ENCODE measurements at regions not wholly inside any gene's neighbourhood (a gene's known extent, or its start where the extent isn't known, plus 50 kb on each side); places are given as distances from the start of the nearest gene placed in this dataset.

DNA sequence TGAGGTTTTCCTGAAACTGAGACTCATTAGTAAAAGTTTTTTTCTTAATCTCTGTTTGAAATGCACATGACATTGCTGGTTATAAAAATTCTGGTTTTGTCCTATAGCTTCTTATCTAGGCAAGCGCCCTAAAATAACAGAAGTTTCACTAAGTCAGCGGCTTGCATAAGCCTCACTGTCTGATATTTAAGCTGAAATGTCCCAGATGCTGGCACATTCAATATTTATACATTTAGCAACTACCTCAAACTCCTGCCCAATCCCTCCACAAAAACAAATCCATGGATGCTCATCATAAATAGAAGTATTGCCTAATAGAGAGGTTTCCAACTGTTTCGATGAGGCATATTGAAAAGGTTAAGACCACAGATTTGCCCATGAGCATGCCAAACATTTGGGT is 83.1 kb upstream of the EGR2 start:
- Mint-ChIP-seq H3K27me3 (peaks cover 4% of the 10 kb centered on the region), H3K36me3 (no peaks in the 10 kb centered on the region), H3K4me3 (no peak overlapping the region), H3K4me1 (no peaks in the 10 kb centered on the region), H3K27ac (no peak overlapping the region), H3K9me3 (no peaks in the 10 kb centered on the region)
- CTCF ChIA-PET: no interaction called here
- no peak for DNase-seq

DNA sequence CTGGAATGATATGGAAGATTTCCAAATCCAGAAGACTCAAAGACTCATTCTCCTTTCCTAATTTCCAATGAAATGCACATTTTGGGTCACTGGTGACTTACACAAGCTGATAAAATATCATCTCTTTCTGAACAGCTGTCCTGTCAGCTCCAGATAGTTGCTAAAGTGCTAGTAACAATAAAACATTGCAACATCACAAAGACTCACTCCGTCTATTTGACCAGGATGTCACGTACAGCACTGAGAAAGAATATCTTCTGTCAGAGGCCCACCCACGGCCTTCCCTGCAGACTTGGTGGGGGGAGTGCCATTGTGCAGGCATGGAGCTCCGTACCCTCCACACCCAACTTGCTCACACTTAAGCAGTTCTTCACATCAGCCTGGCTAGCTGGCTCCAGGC is 78.9 kb upstream of the EGR2 start:
- H3K36me3 Mint-ChIP-seq: no peaks in the 10 kb centered on the region
- no peaks in the 10 kb centered on the region for H3K9me3 Mint-ChIP-seq
- DNase-seq: no peak
- no peak overlapping the region for H3K27ac Mint-ChIP-seq
- peaks cover 4% of the 10 kb centered on the region for H3K27me3 Mint-ChIP-seq
- CTCF ChIA-PET: interaction anchor here (0.8 kb wide), 1 partner anchor 284 kb away, joined by 4 read pairs; no protein-coding TSS in a partner anchor
- no peak overlapping the region for H3K4me3 Mint-ChIP-seq
- no peaks in the 10 kb centered on the region for H3K4me1 Mint-ChIP-seq

DNA sequence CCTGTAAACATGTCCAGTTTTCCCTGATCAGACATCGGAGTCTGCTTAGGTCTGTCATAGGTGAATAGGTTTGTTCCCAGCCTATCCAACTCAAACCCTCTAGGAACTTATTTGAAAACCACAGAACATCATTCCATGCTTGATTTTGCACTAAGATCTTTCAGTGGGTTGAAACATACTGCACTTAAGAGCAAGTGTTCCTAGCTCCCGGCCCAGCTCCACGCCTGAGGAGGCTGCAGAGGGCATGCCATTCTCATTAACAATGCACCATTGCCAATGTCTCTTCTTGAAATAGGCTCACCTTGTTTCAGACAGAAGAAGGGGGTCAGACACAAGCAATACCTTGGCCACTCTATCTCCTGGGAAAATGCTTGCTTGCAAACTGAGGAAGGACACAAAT is 78.0 kb upstream of the EGR2 start:
- H3K27me3 Mint-ChIP-seq: peaks cover 10% of the 10 kb centered on the region
- H3K36me3 Mint-ChIP-seq: no peaks in the 10 kb centered on the region
- H3K27ac Mint-ChIP-seq: no peak overlapping the region
- H3K9me3 Mint-ChIP-seq: no peaks in the 10 kb centered on the region
- CTCF ChIA-PET: no interaction called here
- no peak overlapping the region for H3K4me3 Mint-ChIP-seq
- no peaks in the 10 kb centered on the region for H3K4me1 Mint-ChIP-seq
- DNase-seq: no peak

DNA sequence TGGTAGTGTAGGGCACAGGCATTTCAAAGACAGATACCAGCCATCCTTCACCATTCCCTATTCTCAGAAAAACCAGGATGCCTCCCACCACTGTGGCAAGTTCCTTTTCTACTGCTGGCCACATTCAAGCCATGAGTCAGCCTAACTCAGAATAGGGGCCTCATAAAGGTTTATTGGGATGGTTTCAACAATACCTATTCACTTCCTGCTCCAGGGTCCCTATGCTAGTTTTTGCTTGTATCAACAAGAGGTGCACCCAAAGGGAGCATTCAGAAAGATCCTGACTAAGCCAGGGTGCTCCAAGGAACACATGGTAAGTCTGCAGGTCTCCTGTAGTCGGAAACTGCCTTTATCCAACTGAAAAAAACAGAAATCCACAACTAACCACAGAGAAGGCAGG is 76.9 kb upstream of the EGR2 start:
- no peaks in the 10 kb centered on the region for H3K36me3 Mint-ChIP-seq
- peaks cover 10% of the 10 kb centered on the region for H3K27me3 Mint-ChIP-seq
- no peaks in the 10 kb centered on the region for H3K4me1 Mint-ChIP-seq
- no peak overlapping the region for H3K27ac Mint-ChIP-seq
- CTCF ChIA-PET: no interaction called here
- no peak overlapping the region for H3K4me3 Mint-ChIP-seq
- no peaks in the 10 kb centered on the region for H3K9me3 Mint-ChIP-seq
- DNase-seq: no peak

DNA sequence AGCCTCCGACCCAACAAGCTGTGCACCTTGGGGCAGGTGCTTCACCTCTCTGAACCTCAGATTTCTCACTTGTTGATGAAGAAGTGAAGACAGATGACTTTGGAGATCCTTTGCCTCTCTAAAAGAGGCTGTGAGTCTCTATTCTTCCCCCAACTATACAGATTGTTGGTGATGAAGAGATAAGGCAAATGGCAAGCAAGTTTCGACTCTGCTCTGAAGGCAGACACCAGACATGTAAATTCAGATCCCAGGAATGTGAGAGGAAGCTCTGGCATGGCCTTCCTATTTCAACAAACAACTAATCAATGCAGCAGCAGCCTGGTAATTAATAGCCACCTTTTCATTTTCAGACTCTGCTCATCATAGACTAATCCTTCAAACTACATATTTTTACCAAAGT is 74.2 kb upstream of the EGR2 start:
- no peaks in the 10 kb centered on the region for H3K9me3 Mint-ChIP-seq
- H3K4me1 Mint-ChIP-seq: no peaks in the 10 kb centered on the region
- H3K36me3 Mint-ChIP-seq: no peaks in the 10 kb centered on the region
- CTCF ChIA-PET: no interaction called here
- no peak overlapping the region for H3K27ac Mint-ChIP-seq
- DNase-seq: no peak
- H3K27me3 Mint-ChIP-seq: peaks cover 15% of the 10 kb centered on the region
- no peak overlapping the region for H3K4me3 Mint-ChIP-seq

DNA sequence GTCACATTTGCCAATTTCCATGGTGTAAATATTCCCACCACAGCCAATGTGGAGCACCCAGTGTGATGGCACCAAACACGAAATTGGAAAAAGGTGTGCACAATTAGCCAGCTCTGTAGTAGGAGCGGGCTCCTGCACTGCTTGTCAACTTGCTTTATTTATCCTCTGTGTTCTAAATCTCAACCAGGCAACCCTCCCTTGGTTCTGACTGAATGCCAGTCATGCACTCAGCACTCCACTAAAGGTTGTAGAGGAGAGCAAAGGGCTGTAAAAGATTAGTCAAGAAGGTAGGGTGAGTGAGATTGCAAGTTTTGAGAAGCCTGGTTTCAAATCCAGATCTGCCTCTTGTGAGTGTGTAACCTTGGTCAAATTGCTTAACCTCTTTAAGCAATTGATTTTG is 71.5 kb upstream of the EGR2 start:
- no peak overlapping the region for H3K27ac Mint-ChIP-seq
- peaks cover 27% of the 10 kb centered on the region for H3K27me3 Mint-ChIP-seq
- no peaks in the 10 kb centered on the region for H3K36me3 Mint-ChIP-seq
- CTCF ChIA-PET: no interaction called here
- H3K4me3 Mint-ChIP-seq: no peak overlapping the region
- no peak for DNase-seq
- no peaks in the 10 kb centered on the region for H3K9me3 Mint-ChIP-seq
- H3K4me1 Mint-ChIP-seq: no peaks in the 10 kb centered on the region

DNA sequence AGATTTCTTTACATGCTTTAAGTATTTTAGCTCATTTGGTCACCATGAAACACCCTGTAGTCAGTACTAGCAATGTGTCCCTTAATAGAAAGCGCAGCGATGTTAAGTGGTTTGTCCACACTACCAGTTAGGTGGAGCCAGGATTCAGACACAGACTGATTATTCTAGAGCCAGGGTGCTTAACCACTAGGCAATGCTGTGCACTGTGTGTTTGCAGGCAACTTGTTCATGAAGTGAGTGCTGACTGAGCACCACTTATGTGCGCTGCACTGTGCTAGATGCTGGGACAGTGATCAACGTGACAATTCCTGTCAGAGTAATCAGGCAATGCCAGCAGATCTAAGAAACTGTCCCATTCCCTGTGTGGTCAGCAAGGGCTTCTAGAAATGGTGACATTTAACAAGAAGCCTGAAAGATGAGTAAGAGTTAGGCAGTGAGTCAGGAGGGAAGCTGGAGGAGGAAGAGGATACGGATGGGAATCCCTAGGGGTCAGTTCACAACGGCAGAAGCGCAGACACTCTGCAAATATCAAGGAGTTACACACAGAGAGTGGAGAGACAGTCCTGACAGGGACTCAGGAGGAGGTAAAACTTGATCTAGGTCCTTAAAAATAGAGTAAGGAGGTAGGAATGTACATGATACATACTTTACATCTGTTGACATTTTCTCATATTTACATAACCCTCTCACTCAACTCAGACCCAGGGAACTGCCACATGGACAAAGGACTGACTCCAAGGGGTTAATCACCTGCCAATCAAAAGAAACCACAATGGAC is 69.7 kb upstream of the EGR2 start:
- CTCF ChIA-PET: no interaction called here
- H3K27me3 Mint-ChIP-seq: peaks cover 26% of the 10 kb centered on the region
- no peaks in the 10 kb centered on the region for H3K4me1 Mint-ChIP-seq
- DNase-seq: no peak
- no peak overlapping the region for H3K27ac Mint-ChIP-seq
- H3K4me3 Mint-ChIP-seq: no peak overlapping the region
- no peaks in the 10 kb centered on the region for H3K36me3 Mint-ChIP-seq
- no peaks in the 10 kb centered on the region for H3K9me3 Mint-ChIP-seq

DNA sequence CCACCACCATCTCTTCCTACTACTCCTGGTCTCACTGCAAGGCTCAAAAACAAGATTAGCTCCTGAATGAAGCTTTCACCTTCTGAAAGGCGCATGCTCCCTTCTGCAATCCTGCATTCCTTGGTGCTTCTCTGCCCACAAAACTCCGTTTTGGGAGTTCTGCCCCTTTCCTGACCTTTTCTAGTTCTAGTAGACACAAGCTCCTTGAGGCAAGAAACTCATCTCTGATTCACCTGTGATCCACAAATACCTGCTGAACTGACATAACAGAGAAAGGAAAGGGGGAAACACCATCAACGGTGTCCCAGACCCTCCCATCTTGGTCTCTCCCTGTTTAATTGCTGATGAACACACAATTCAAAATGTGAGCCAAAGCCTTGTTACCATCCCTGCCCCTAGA is 64.0 kb upstream of the EGR2 start:
- no peaks in the 10 kb centered on the region for H3K9me3 Mint-ChIP-seq
- peaks cover 37% of the 10 kb centered on the region for H3K27me3 Mint-ChIP-seq
- H3K4me3 Mint-ChIP-seq: no peak overlapping the region
- no peaks in the 10 kb centered on the region for H3K4me1 Mint-ChIP-seq
- H3K27ac Mint-ChIP-seq: no peak overlapping the region
- no peaks in the 10 kb centered on the region for H3K36me3 Mint-ChIP-seq
- CTCF ChIA-PET: interaction anchor here (0.5 kb wide), 1 partner anchor 243 kb away, joined by 4 read pairs; no protein-coding TSS in a partner anchor
- DNase-seq: no peak

DNA sequence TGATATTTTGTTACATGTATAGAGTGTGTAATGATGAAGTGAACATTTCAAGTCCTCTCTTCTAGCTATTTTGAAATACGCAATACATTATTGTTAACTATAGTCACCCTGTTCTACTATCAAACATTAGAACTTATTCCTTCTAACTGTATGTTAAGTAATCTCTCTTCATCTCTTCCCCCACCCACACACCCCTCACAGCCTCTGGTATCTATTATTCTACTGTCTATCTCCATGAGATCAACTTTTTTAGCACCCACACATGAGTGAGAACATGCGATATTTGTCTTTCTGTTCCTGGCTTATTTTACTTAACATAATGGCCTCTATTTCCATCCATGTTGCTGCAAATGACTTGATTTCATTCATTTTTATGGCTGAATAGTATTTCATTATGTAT is 57.7 kb upstream of the EGR2 start:
- CTCF ChIA-PET: no interaction called here
- H3K27me3 Mint-ChIP-seq: peaks cover 12% of the 10 kb centered on the region
- no peak overlapping the region for H3K4me3 Mint-ChIP-seq
- no peak overlapping the region for H3K27ac Mint-ChIP-seq
- DNase-seq: no peak
- H3K36me3 Mint-ChIP-seq: no peaks in the 10 kb centered on the region
- H3K4me1 Mint-ChIP-seq: no peaks in the 10 kb centered on the region
- no peaks in the 10 kb centered on the region for H3K9me3 Mint-ChIP-seq

DNA sequence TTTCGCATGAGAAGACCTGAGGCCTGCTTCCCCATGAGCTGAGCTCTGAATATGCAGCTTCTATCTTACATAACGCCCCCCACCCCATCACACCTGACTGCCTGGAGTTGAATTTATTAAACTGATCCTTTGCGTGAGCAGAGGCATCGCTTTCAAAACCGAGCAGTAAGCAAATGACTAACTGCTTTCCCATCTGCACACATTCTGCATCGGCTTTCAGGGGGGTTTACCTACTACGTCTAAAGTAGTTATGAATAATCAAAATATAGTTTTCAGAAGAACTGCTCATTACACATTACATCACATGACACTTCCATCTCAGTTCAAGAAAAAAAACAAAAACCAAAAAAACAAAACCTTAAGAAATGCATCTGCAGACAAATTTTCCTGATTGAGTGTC is 54.7 kb upstream of the EGR2 start:
- Mint-ChIP-seq H3K9me3 (no peaks in the 10 kb centered on the region), H3K27me3 (peaks cover 5% of the 10 kb centered on the region), H3K27ac (no peak overlapping the region), H3K4me3 (no peak overlapping the region), H3K4me1 (no peaks in the 10 kb centered on the region), H3K36me3 (no peaks in the 10 kb centered on the region)
- DNase-seq: no peak
- CTCF ChIA-PET: no interaction called here

DNA sequence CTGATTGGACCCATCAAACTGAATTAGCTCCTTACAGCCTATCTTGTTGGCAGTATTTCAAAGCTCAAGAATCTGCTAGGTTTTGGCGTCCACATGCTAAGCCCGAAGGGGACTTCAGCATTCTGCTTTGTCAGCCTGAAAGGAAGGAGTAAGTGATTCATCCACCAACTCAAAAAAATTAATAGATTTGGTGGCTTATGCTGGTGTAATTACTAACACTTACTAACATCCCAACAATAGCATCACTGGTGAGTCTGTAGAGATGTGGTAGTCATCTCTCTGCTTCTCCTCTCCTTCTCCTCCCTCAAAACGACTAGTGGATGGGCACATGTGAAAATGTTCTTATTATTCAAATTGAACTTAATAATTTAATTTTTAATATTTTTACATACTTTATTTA is 53.8 kb upstream of the EGR2 start:
- Mint-ChIP-seq H3K4me3 (no peak overlapping the region), H3K36me3 (no peaks in the 10 kb centered on the region), H3K9me3 (no peaks in the 10 kb centered on the region), H3K27ac (no peak overlapping the region), H3K4me1 (no peaks in the 10 kb centered on the region), H3K27me3 (no peaks in the 10 kb centered on the region)
- CTCF ChIA-PET: no interaction called here
- no peak for DNase-seq

DNA sequence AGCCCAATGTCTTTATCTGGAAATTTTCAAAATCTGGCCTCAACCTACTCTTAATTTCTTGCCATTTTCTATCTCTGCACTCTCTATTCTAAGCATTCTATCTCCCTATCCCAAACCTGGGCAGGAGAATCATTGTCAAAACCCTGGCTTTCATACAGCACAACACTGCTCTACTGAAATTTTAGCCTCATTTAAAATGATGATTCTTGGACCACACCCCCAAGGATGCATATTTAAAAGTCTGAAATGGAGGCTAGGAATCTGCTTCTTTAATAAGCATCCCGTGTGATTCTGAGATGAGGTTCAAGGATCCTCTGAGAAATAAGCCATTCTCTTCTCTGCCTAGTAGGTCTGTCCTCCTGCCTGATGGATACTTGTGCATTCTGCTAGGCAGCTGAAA is 50.8 kb upstream of the EGR2 start:
- CTCF ChIA-PET: interaction anchor here (0.8 kb wide), 1 partner anchor 64 kb away, joined by 3 read pairs; no protein-coding TSS in a partner anchor
- H3K27me3 Mint-ChIP-seq: no peaks in the 10 kb centered on the region
- H3K4me3 Mint-ChIP-seq: no peak overlapping the region
- DNase-seq: no peak
- H3K9me3 Mint-ChIP-seq: no peaks in the 10 kb centered on the region
- no peak overlapping the region for H3K27ac Mint-ChIP-seq
- H3K36me3 Mint-ChIP-seq: no peaks in the 10 kb centered on the region
- H3K4me1 Mint-ChIP-seq: no peaks in the 10 kb centered on the region

DNA sequence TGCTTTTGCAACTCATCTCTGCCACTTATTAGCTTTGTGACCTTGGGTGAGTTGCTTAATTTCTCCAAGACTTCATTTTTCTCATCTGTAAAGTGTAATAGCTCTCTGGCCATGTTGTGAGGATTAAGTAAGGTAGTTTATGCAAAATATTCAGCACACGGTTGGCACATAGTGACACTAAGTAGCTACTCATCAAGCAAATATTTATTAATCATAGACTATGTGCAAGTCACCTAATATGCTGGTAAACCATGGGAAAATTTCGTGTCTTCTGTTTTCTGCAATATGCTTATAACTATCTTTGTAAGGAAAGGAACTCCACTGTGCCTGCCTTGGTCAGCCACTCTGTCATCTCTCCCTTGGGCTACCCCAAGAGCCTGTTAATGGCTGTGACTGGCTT is 50.3 kb upstream of the EGR2 start:
- no peak for DNase-seq
- CTCF ChIA-PET: interaction anchor here (0.8 kb wide), 1 partner anchor 63 kb away, joined by 3 read pairs; no protein-coding TSS in a partner anchor

More for the DNA sequence above, 50.3 kb upstream of the EGR2 start:
- H3K4me3 Mint-ChIP-seq: no peak overlapping the region
- H3K27me3 Mint-ChIP-seq: no peaks in the 10 kb centered on the region
- no peaks in the 10 kb centered on the region for H3K4me1 Mint-ChIP-seq
- no peak overlapping the region for H3K27ac Mint-ChIP-seq
- no peaks in the 10 kb centered on the region for H3K9me3 Mint-ChIP-seq
- no peaks in the 10 kb centered on the region for H3K36me3 Mint-ChIP-seq
